ENCODE measurements at regions not wholly inside any gene's neighbourhood (a gene's known extent, or its start where the extent isn't known, plus 50 kb on each side); places are given as distances from the start of the nearest gene placed in this dataset.
"Not testable (repeated sequence)": the region's sequence is repeated elsewhere in the genome, so short reads cannot be mapped to it uniquely, and the experiment has no call there.

DNA sequence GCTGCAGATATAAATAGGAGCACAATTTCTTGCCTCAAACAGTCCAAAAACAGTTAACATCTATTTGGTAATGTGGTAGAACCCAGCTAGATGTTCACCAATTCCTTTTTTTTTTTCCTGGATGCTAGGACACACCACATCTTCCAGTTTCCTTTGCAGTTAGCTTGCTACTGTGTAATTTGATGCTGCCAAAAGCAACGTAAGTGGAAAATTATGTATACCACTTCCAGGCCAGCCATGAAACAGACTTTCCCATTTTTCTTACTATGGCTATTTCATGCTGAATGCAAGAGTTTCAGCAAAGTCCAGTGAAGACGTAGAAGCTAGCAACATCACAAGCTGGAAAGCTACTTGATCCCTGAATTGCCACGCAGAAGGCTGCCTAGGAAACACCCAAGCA is 667.2 kb downstream of the TLE1 start:
- POLR2A ChIA-PET (ENCODE audit: unreplicated experiment) = no interaction called here
- no peaks in the 10 kb centered on the region for H3K27me3 ChIP-seq (ENCODE audit: insufficient read depth, low read depth)
- H3K9me2 ChIP-seq (ENCODE audit: insufficient read depth) = no peaks in the 10 kb centered on the region
- no peak overlapping the region for H3K4me3 ChIP-seq
- H3K79me2 ChIP-seq (ENCODE audit: low read depth) = no peaks in the 10 kb centered on the region
- CTCF ChIA-PET = no interaction called here
- no peaks in the 10 kb centered on the region for H4K20me1 ChIP-seq (ENCODE audit: insufficient read depth)
- no peaks in the 10 kb centered on the region for H3F3A ChIP-seq (ENCODE audit: insufficient read depth, low read depth)
- H3K9me3 ChIP-seq (ENCODE audit: insufficient read depth, low read depth) = no peaks in the 10 kb centered on the region
- no peaks in the 10 kb centered on the region for H3K4me1 ChIP-seq (replicated peaks; ENCODE audit: insufficient read depth)
- H2AFZ ChIP-seq = no peak overlapping the region
- intact Hi-C loops (cut with micrococcal nuclease; ENCODE audit: unreplicated experiment) = no loop called here
- no peak overlapping the region for H3K4me2 ChIP-seq
- DNase-seq = no peak
- BruUV-seq (replicated peaks) = no TSS peak
- no peaks in the 10 kb centered on the region for H3K36me3 ChIP-seq (ENCODE audit: low read depth)
- TF ChIP-seq, protein P1, sequence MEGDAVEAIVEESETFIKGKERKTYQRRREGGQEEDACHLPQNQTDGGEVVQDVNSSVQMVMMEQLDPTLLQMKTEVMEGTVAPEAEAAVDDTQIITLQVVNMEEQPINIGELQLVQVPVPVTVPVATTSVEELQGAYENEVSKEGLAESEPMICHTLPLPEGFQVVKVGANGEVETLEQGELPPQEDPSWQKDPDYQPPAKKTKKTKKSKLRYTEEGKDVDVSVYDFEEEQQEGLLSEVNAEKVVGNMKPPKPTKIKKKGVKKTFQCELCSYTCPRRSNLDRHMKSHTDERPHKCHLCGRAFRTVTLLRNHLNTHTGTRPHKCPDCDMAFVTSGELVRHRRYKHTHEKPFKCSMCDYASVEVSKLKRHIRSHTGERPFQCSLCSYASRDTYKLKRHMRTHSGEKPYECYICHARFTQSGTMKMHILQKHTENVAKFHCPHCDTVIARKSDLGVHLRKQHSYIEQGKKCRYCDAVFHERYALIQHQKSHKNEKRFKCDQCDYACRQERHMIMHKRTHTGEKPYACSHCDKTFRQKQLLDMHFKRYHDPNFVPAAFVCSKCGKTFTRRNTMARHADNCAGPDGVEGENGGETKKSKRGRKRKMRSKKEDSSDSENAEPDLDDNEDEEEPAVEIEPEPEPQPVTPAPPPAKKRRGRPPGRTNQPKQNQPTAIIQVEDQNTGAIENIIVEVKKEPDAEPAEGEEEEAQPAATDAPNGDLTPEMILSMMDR (conservative IDR thresholded peaks at IDR 0.05) = no peak
- no peak for TF ChIP-seq EZH2 (IDR thresholded peaks at IDR 0.05; ENCODE audit: low read depth)
- H3K27ac ChIP-seq = no peak overlapping the region

DNA sequence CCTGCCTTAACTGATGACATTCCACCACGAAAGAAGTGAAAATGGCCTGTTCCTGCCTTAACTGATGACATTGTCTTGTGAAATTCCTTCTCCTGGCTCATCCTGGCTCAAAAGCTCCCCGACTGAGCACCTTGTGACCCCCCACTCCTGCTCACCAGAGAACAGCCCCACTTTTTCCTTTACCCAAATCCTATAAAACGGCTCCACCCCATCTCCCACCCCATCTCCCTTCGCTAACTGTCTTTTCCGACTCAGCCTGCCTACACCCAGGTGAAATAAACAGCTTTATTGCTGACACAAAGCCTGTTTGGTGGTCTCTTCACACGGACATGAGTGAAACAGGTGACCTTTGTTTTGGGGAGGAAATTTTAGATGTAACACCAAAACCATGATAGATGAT is 674.4 kb downstream of the TLE1 start:
- H3K79me2 ChIP-seq (ENCODE audit: low read depth); BruUV-seq (replicated peaks); H3K4me3 ChIP-seq; H4K20me1 ChIP-seq (ENCODE audit: insufficient read depth); CTCF ChIA-PET; POLR2A ChIA-PET (ENCODE audit: unreplicated experiment); H2AFZ ChIP-seq; intact Hi-C loops (cut with micrococcal nuclease; ENCODE audit: unreplicated experiment); H3K27ac ChIP-seq; H3K27me3 ChIP-seq (ENCODE audit: insufficient read depth, low read depth); H3K9me3 ChIP-seq (ENCODE audit: insufficient read depth, low read depth); H3K9me2 ChIP-seq (ENCODE audit: insufficient read depth); H3K4me2 ChIP-seq; H3K36me3 ChIP-seq (ENCODE audit: low read depth); DNase-seq; H3F3A ChIP-seq (ENCODE audit: insufficient read depth, low read depth); H3K4me1 ChIP-seq (replicated peaks; ENCODE audit: insufficient read depth): not testable (repeated sequence)

DNA sequence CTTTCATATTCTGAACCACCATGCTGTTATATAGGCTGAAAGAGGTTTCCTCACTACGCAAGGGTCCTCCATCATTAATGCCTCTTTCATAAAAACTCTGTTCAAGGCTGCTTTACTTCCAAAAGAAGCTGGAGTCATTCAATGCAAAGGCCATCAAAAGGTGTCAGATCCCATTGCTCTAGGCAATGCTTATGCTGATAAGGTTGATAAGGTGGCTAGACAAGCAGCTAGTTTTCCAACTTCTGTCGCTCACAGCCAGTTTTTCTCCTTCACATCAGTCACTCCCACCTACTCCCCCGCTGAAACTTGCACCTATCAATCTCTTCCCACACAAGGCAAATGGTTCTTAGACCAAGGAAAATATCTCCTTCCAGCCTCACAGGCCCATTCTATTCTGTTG is 676.2 kb downstream of the TLE1 start:
- H3K4me3 ChIP-seq; H3K79me2 ChIP-seq (ENCODE audit: low read depth); intact Hi-C loops (cut with micrococcal nuclease; ENCODE audit: unreplicated experiment); H3K9me2 ChIP-seq (ENCODE audit: insufficient read depth); H3K27ac ChIP-seq; H3K9me3 ChIP-seq (ENCODE audit: insufficient read depth, low read depth); H3K36me3 ChIP-seq (ENCODE audit: low read depth); H3K4me2 ChIP-seq; H3F3A ChIP-seq (ENCODE audit: insufficient read depth, low read depth); DNase-seq; H4K20me1 ChIP-seq (ENCODE audit: insufficient read depth); BruUV-seq (replicated peaks); H3K4me1 ChIP-seq (replicated peaks; ENCODE audit: insufficient read depth); POLR2A ChIA-PET (ENCODE audit: unreplicated experiment); H3K27me3 ChIP-seq (ENCODE audit: insufficient read depth, low read depth); H2AFZ ChIP-seq: not testable (repeated sequence)
- CTCF ChIA-PET = interaction anchor here (0.6 kb wide), 1 partner anchor 171 kb away, joined by 3 read pairs; no protein-coding TSS in a partner anchor

DNA sequence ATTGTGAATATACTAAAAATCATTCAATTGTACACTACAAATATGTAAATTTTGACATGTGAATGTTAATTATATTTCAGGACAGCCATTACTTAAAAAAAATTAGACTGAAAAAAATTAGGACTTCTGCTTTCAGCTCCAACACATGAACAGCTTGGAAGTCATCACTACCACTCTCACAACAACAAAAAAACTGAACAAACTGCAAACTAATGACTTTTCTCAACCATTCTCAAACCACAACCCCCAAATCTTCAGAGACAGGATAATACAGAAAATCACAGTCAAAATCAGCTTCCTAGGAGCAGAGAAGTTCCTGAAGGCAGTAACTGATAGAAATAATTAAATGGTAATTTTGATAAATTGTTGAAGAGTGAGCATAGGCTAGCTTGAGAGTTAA is 686.4 kb downstream of the TLE1 start:
- Histone ChIP-seq H3K9me2 (ENCODE audit: insufficient read depth) (no peaks in the 10 kb centered on the region), H4K20me1 (ENCODE audit: insufficient read depth) (no peaks in the 10 kb centered on the region), H3K4me2 (no peak overlapping the region), H3K27ac (no peak overlapping the region), H3K4me3 (no peak overlapping the region), H3K27me3 (ENCODE audit: insufficient read depth, low read depth) (no peaks in the 10 kb centered on the region), H3K9me3 (ENCODE audit: insufficient read depth, low read depth) (no peaks in the 10 kb centered on the region), H3F3A (ENCODE audit: insufficient read depth, low read depth) (no peaks in the 10 kb centered on the region), H2AFZ (no peak overlapping the region), H3K36me3 (ENCODE audit: low read depth) (no peaks in the 10 kb centered on the region), H3K4me1 (replicated peaks; ENCODE audit: insufficient read depth) (no peaks in the 10 kb centered on the region), H3K79me2 (ENCODE audit: low read depth) (no peaks in the 10 kb centered on the region)
- DNase-seq = no peak
- POLR2A ChIA-PET (ENCODE audit: unreplicated experiment) = no interaction called here
- no peak for TF ChIP-seq EZH2 (IDR thresholded peaks at IDR 0.05; ENCODE audit: low read depth)
- TF ChIP-seq, protein P1 (conservative IDR thresholded peaks at IDR 0.05) = no peak
- CTCF ChIA-PET = no interaction called here
- no TSS peak for BruUV-seq (replicated peaks)
- intact Hi-C loops (cut with micrococcal nuclease; ENCODE audit: unreplicated experiment) = no loop called here
